Lower leg skin (tissue), 3 donors: ENCODE measurements at regions not wholly inside any gene's neighbourhood (a gene's known extent, or its start where the extent isn't known, plus 50 kb on each side); places are given as distances from the start of the nearest gene placed in this dataset.
"Not testable (repeated sequence)": the region's sequence is repeated elsewhere in the genome, so short reads cannot be mapped to it uniquely, and the experiment has no call there.

ENCODE experiments used
- POLR2A ChIP-seq, 2 donors: fragments of 450-650 bp; IDR thresholded peaks; one replicate each; pipeline ENCODE4 v1.6.1; 2016 to 2017; ENCODE audit warnings: antibody characterized with exemption in 2 of 2, mild to moderate bottlenecking in 1 of 2, moderate library complexity in 1 of 2
- TF ChIP-seq, protein P1 (sequence below), 3 donors: fragments of 450-650 bp; IDR thresholded peaks; one replicate each; pipeline ENCODE4 v1.5.1; 2016; ENCODE audit warnings: antibody characterized with exemption in 3 of 3, mild to moderate bottlenecking in 3 of 3, moderate library complexity in 2 of 3

GRCh38 chr22:25331911-25332310, 112.5 kb downstream of the CRYBB2 start:
- not testable (repeated sequence) for TF ChIP-seq POLR2A (IDR thresholded peaks at IDR 0.05)
- TF ChIP-seq, protein P1, sequence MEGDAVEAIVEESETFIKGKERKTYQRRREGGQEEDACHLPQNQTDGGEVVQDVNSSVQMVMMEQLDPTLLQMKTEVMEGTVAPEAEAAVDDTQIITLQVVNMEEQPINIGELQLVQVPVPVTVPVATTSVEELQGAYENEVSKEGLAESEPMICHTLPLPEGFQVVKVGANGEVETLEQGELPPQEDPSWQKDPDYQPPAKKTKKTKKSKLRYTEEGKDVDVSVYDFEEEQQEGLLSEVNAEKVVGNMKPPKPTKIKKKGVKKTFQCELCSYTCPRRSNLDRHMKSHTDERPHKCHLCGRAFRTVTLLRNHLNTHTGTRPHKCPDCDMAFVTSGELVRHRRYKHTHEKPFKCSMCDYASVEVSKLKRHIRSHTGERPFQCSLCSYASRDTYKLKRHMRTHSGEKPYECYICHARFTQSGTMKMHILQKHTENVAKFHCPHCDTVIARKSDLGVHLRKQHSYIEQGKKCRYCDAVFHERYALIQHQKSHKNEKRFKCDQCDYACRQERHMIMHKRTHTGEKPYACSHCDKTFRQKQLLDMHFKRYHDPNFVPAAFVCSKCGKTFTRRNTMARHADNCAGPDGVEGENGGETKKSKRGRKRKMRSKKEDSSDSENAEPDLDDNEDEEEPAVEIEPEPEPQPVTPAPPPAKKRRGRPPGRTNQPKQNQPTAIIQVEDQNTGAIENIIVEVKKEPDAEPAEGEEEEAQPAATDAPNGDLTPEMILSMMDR (IDR thresholded peaks at IDR 0.05): not testable (repeated sequence)
